Loucy (cell line): ENCODE measurements at regions not wholly inside any gene's neighbourhood (a gene's known extent, or its start where the extent isn't known, plus 50 kb on each side); places are given as distances from the start of the nearest gene placed in this dataset.

Source experiments
- H2AFZ ChIP-seq: fragments of 200-600 bp; sonication (generic); 2 replicates; pipeline ENCODE4 v1.6.0; 2016; ENCODE audit warnings: antibody characterized with exemption, mild to moderate bottlenecking, low read length, moderate library complexity
- H3F3A ChIP-seq: fragments of 200-600 bp; 2 replicates; pipeline ENCODE4 v1.6.0; 2016; ENCODE audit warnings: antibody characterized with exemption, low read depth, mild to moderate bottlenecking
- H3K27me3 ChIP-seq: fragments of 200-600 bp; sonication (generic); 2 replicates; pipeline ENCODE4 v1.6.1; 2014; ENCODE audit warnings: low read length, mild to moderate bottlenecking; ENCODE audit not compliant: insufficient read depth, poor library complexity, severe bottlenecking
- H3K36me3 ChIP-seq: fragments of 200-600 bp; sonication (generic); 2 replicates; pipeline ENCODE4 v1.6.1; 2016; ENCODE audit warnings: low read length; ENCODE audit not compliant: insufficient read depth
- H3K4me1 ChIP-seq: fragments of 200-600 bp; sonication (generic); 2 replicates; pipeline ENCODE4 v1.5.1; 2014; ENCODE audit warnings: low read length, mild to moderate bottlenecking; ENCODE audit not compliant: insufficient read depth, poor library complexity, severe bottlenecking
- H3K4me2 ChIP-seq: fragments of 200-600 bp; sonication (generic); 2 replicates; pipeline ENCODE4 v1.6.0; 2014; ENCODE audit warnings: antibody characterized with exemption, low read length, low read depth, mild to moderate bottlenecking; ENCODE audit not compliant: poor library complexity, severe bottlenecking
- H3K4me3 ChIP-seq: fragments of 200-600 bp; sonication (generic); 2 replicates; pipeline ENCODE4 v1.5.1; 2014; ENCODE audit warnings: low read length, mild to moderate bottlenecking, mixed read lengths; ENCODE audit not compliant: poor library complexity, severe bottlenecking
- H3K79me2 ChIP-seq: fragments of 200-600 bp; sonication (generic); 2 replicates; pipeline ENCODE4 v1.6.1; 2014; ENCODE audit warnings: low read length; ENCODE audit not compliant: insufficient read depth
- H3K9ac ChIP-seq: fragments of 200-600 bp; sonication (generic); 2 replicates; pipeline ENCODE4 v1.6.0; 2014; ENCODE audit warnings: mild to moderate bottlenecking, low read depth, low read length, moderate library complexity; ENCODE audit not compliant: poor library complexity, severe bottlenecking
- H3K9me2 ChIP-seq: fragments of 200-600 bp; sonication (generic); replicated peaks from 2 replicates; pipeline ENCODE4 v1.6.1; 2016; ENCODE audit warnings: low read depth, low read length, mixed read lengths
- H3K9me3 ChIP-seq: fragments of 200-600 bp; sonication (generic); 2 replicates; pipeline ENCODE4 v1.6.1; 2014; ENCODE audit warnings: mild to moderate bottlenecking, antibody characterized with exemption, low read length, low read depth; ENCODE audit not compliant: insufficient read depth
- H4K20me1 ChIP-seq: fragments of 200-600 bp; sonication (generic); 2 replicates; pipeline ENCODE4 v1.6.0; 2014; ENCODE audit warnings: antibody characterized with exemption, low read length, mild to moderate bottlenecking; ENCODE audit not compliant: insufficient read depth, poor library complexity, severe bottlenecking
- EZH2phosphoT487 ChIP-seq: fragments of 200-600 bp; IDR thresholded peaks from 2 replicates; pipeline ENCODE4 v1.6.1; 2018; ENCODE audit warnings: antibody characterized with exemption, mild to moderate bottlenecking, moderate library complexity, borderline replicate concordance
- TF ChIP-seq, protein P1 (sequence below): fragments of 200-600 bp; sonication (generic); conservative IDR thresholded peaks from 2 replicates; pipeline ENCODE4 v1.5.1; 2014; ENCODE audit warnings: mild to moderate bottlenecking, antibody characterized with exemption, low read length

DNA sequence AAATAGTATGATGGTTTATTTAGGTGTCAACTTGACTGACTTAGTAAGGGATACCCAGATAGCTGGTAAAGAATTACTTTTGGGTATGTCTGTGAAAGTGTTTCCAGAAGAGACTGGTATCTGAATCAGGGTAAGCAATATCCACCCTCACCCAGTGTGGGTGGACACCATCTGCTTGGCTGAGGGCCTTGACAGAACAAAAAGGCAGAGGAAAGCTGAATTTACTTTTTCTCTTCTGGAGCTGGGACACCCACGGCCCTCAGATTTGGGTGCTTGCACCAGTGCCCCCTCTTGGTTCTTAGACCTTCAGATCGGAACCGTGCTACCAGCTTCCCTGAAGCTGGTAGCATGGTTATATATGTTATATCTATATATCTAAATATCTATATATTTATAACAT, 489.5 kb upstream of the MPDZ start:
- TF ChIP-seq EZH2phosphoT487 = no peak
- TF ChIP-seq, protein P1, sequence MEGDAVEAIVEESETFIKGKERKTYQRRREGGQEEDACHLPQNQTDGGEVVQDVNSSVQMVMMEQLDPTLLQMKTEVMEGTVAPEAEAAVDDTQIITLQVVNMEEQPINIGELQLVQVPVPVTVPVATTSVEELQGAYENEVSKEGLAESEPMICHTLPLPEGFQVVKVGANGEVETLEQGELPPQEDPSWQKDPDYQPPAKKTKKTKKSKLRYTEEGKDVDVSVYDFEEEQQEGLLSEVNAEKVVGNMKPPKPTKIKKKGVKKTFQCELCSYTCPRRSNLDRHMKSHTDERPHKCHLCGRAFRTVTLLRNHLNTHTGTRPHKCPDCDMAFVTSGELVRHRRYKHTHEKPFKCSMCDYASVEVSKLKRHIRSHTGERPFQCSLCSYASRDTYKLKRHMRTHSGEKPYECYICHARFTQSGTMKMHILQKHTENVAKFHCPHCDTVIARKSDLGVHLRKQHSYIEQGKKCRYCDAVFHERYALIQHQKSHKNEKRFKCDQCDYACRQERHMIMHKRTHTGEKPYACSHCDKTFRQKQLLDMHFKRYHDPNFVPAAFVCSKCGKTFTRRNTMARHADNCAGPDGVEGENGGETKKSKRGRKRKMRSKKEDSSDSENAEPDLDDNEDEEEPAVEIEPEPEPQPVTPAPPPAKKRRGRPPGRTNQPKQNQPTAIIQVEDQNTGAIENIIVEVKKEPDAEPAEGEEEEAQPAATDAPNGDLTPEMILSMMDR = no peak
- no peaks in the 10 kb centered on the region for H3K27me3 ChIP-seq

DNA sequence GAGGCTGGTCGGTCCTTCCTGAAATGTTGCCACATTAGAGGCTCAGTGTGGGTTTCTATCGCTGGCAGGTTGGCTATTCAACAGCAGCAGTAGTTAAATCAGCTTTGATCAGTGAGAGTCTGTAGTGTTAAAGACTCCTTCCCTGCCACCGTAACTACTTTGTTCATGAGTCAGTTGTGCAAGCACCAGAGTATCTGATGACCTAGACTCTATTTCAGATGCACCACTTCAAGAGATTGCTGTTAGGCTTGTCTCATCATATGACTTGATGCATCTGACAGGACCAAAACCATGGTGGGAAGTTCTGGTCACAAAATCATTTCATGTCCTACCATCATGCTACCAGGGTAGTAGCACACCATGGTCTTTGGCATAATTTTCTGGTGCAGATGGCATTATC, 482.7 kb upstream of the MPDZ start:
- Histone ChIP-seq H3K79me2 (no peaks in the 10 kb centered on the region), H3K9me3 (no peaks in the 10 kb centered on the region), H3F3A (no peaks in the 10 kb centered on the region), H3K27me3 (no peaks in the 10 kb centered on the region), H3K4me2 (no peak overlapping the region), H3K9me2 (no peaks in the 10 kb centered on the region), H4K20me1 (no peaks in the 10 kb centered on the region), H2AFZ (no peak overlapping the region), H3K4me3 (no peak overlapping the region), H3K4me1 (no peaks in the 10 kb centered on the region), H3K36me3 (no peaks in the 10 kb centered on the region), H3K9ac (no peak overlapping the region)
- TF ChIP-seq EZH2phosphoT487 = no peak
- TF ChIP-seq, protein P1 = no peak

More for the DNA sequence above, 489.5 kb upstream of the MPDZ start:
- Histone ChIP-seq H3K9ac (no peak overlapping the region), H3K79me2 (no peaks in the 10 kb centered on the region), H4K20me1 (no peaks in the 10 kb centered on the region), H3K4me1 (no peaks in the 10 kb centered on the region), H3K9me3 (no peaks in the 10 kb centered on the region), H3K4me3 (no peak overlapping the region), H3K36me3 (no peaks in the 10 kb centered on the region), H3K4me2 (no peak overlapping the region), H3F3A (no peaks in the 10 kb centered on the region), H2AFZ (no peak overlapping the region), H3K9me2 (no peaks in the 10 kb centered on the region)

DNA sequence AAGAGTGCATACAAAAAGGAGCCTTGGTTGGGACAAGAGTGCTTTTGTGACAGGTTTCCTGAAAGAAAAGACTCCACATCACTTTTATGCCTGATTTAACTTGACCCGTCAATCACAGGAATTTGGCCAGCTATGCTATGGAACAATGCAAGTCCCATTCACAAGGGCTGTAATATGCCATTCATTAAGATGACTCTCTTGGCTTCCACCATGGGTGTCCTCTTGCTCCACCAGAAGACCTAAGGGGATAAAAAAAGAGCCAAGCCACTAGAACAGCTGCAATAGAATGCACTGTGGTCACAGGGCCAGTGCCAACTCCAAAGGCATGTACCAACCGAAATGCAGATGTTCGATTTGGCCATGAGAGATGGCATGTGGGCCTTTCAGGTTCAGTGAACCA, 480.1 kb upstream of the MPDZ start:
- H3K27me3 ChIP-seq = no peaks in the 10 kb centered on the region
- H3K4me2 ChIP-seq = no peak overlapping the region
- no peaks in the 10 kb centered on the region for H3K36me3 ChIP-seq
- H3K9me2 ChIP-seq = no peaks in the 10 kb centered on the region
- H4K20me1 ChIP-seq = no peaks in the 10 kb centered on the region
- H3K9ac ChIP-seq = no peak overlapping the region
- H3F3A ChIP-seq = no peaks in the 10 kb centered on the region
- H3K4me3 ChIP-seq = no peak overlapping the region
- TF ChIP-seq EZH2phosphoT487 = no peak
- TF ChIP-seq, protein P1 = no peak
- no peak overlapping the region for H2AFZ ChIP-seq
- no peaks in the 10 kb centered on the region for H3K9me3 ChIP-seq
- no peaks in the 10 kb centered on the region for H3K4me1 ChIP-seq
- H3K79me2 ChIP-seq = no peaks in the 10 kb centered on the region
